ENCODE measurements at regions not wholly inside any gene's neighbourhood (a gene's known extent, or its start where the extent isn't known, plus 50 kb on each side); places are given as distances from the start of the nearest gene placed in this dataset.

- no peak overlapping the region for H3K4me2 ChIP-seq (ENCODE audit: low read length)
- no peaks in the 10 kb centered on the region for H3K9me2 ChIP-seq (ENCODE audit: insufficient read depth, low read length)
- no peaks in the 10 kb centered on the region for H4K20me1 ChIP-seq (ENCODE audit: insufficient read depth)
- TF ChIP-seq REST (IDR thresholded peaks at IDR 0.05; ENCODE audit: borderline replicate concordance), result no peak
- TF ChIP-seq RAD21 (conservative IDR thresholded peaks at IDR 0.05), result no peak
- TF ChIP-seq MXI1 (conservative IDR thresholded peaks at IDR 0.05; ENCODE audit: poor library complexity, severe bottlenecking), result no peak
- no peak for TF ChIP-seq EZH2 (IDR thresholded peaks at IDR 0.05; ENCODE audit: borderline replicate concordance, insufficient read depth, low read length, poor library complexity, severe bottlenecking)
- no peak for TF ChIP-seq TAF1 (IDR thresholded peaks at IDR 0.05; ENCODE audit: low read depth)
- TF ChIP-seq EP300 (conservative IDR thresholded peaks at IDR 0.05; ENCODE audit: poor library complexity, severe bottlenecking), result no peak
- TF ChIP-seq POLR2AphosphoS5 (IDR thresholded peaks at IDR 0.05), result no peak
- no peak for TF ChIP-seq SMC3 (conservative IDR thresholded peaks at IDR 0.05; ENCODE audit: poor library complexity)
- TF ChIP-seq, protein P1, sequence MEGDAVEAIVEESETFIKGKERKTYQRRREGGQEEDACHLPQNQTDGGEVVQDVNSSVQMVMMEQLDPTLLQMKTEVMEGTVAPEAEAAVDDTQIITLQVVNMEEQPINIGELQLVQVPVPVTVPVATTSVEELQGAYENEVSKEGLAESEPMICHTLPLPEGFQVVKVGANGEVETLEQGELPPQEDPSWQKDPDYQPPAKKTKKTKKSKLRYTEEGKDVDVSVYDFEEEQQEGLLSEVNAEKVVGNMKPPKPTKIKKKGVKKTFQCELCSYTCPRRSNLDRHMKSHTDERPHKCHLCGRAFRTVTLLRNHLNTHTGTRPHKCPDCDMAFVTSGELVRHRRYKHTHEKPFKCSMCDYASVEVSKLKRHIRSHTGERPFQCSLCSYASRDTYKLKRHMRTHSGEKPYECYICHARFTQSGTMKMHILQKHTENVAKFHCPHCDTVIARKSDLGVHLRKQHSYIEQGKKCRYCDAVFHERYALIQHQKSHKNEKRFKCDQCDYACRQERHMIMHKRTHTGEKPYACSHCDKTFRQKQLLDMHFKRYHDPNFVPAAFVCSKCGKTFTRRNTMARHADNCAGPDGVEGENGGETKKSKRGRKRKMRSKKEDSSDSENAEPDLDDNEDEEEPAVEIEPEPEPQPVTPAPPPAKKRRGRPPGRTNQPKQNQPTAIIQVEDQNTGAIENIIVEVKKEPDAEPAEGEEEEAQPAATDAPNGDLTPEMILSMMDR (IDR thresholded peaks at IDR 0.05; ENCODE audit: poor library complexity, severe bottlenecking), result no peak
- no peaks in the 10 kb centered on the region for H3K9me3 ChIP-seq (ENCODE audit: low read length)
- H3K79me2 ChIP-seq (replicated peaks; ENCODE audit: insufficient read depth, low read length), result no peaks in the 10 kb centered on the region
- H3F3A ChIP-seq (ENCODE audit: insufficient read depth, low read length, poor library complexity, severe bottlenecking), result no peaks in the 10 kb centered on the region
- no peak overlapping the region for H2AFZ ChIP-seq (ENCODE audit: low read depth, low read length)
- no peak overlapping the region for H3K27ac ChIP-seq (ENCODE audit: low read length)
- H3K36me3 ChIP-seq (ENCODE audit: insufficient read depth, low read length), result no peaks in the 10 kb centered on the region
- H3K4me3 ChIP-seq (ENCODE audit: low read length), result no peak overlapping the region
- H3K9ac ChIP-seq (ENCODE audit: low read length), result no peak overlapping the region
- no peaks in the 10 kb centered on the region for H3K27me3 ChIP-seq (ENCODE audit: insufficient read depth, low read depth, low read length)
Observed at GRCh38 chr20:11608736-11609135, 309.0 kb upstream of the BTBD3 start.

GRCh38 chr20:11624704-11625103, 293.0 kb upstream of the BTBD3 start:
- H3K79me2 ChIP-seq (replicated peaks; ENCODE audit: insufficient read depth, low read length), result no peaks in the 10 kb centered on the region
- no peaks in the 10 kb centered on the region for H3K36me3 ChIP-seq (ENCODE audit: insufficient read depth, low read length)
- no peaks in the 10 kb centered on the region for H4K20me1 ChIP-seq (ENCODE audit: insufficient read depth)
- no peak overlapping the region for H3K9ac ChIP-seq (ENCODE audit: low read length)
- TF ChIP-seq EP300 (conservative IDR thresholded peaks at IDR 0.05; ENCODE audit: poor library complexity, severe bottlenecking), result no peak
- TF ChIP-seq SMC3 (conservative IDR thresholded peaks at IDR 0.05; ENCODE audit: poor library complexity), result no peak
- TF ChIP-seq REST (IDR thresholded peaks at IDR 0.05; ENCODE audit: borderline replicate concordance), result no peak
- TF ChIP-seq, protein P1 (IDR thresholded peaks at IDR 0.05; ENCODE audit: poor library complexity, severe bottlenecking), result no peak
- no peak for TF ChIP-seq RAD21 (conservative IDR thresholded peaks at IDR 0.05)
- TF ChIP-seq TAF1 (IDR thresholded peaks at IDR 0.05; ENCODE audit: low read depth), result no peak
- no peak for TF ChIP-seq EZH2 (IDR thresholded peaks at IDR 0.05; ENCODE audit: borderline replicate concordance, insufficient read depth, low read length, poor library complexity, severe bottlenecking)
- no peak for TF ChIP-seq MXI1 (conservative IDR thresholded peaks at IDR 0.05; ENCODE audit: poor library complexity, severe bottlenecking)
- TF ChIP-seq POLR2AphosphoS5 (IDR thresholded peaks at IDR 0.05), result no peak
- no peaks in the 10 kb centered on the region for H3K9me2 ChIP-seq (ENCODE audit: insufficient read depth, low read length)
- H3K4me3 ChIP-seq (ENCODE audit: low read length), result no peak overlapping the region
- H3K27ac ChIP-seq (ENCODE audit: low read length), result no peak overlapping the region
- no peak overlapping the region for H2AFZ ChIP-seq (ENCODE audit: low read depth, low read length)
- no peaks in the 10 kb centered on the region for H3K9me3 ChIP-seq (ENCODE audit: low read length)
- no peaks in the 10 kb centered on the region for H3F3A ChIP-seq (ENCODE audit: insufficient read depth, low read length, poor library complexity, severe bottlenecking)
- H3K4me2 ChIP-seq (ENCODE audit: low read length), result no peak overlapping the region
- no peaks in the 10 kb centered on the region for H3K27me3 ChIP-seq (ENCODE audit: insufficient read depth, low read depth, low read length)

Measured in neural cell (in vitro differentiated cells).